CD4-positive, alpha-beta T cell treated with Interleukin-6 for 4 hours (primary cell): ENCODE measurements at regions not wholly inside any gene's neighbourhood (a gene's known extent, or its start where the extent isn't known, plus 50 kb on each side); places are given as distances from the start of the nearest gene placed in this dataset.
"Not testable (repeated sequence)": the region's sequence is repeated elsewhere in the genome, so short reads cannot be mapped to it uniquely, and the experiment has no call there.

Experiments
- DNase-seq: peaks from one replicate; pipeline ENCODE4 v3.0.0-alpha.2; 2020; ENCODE audit warnings: mixed read lengths

DNA sequence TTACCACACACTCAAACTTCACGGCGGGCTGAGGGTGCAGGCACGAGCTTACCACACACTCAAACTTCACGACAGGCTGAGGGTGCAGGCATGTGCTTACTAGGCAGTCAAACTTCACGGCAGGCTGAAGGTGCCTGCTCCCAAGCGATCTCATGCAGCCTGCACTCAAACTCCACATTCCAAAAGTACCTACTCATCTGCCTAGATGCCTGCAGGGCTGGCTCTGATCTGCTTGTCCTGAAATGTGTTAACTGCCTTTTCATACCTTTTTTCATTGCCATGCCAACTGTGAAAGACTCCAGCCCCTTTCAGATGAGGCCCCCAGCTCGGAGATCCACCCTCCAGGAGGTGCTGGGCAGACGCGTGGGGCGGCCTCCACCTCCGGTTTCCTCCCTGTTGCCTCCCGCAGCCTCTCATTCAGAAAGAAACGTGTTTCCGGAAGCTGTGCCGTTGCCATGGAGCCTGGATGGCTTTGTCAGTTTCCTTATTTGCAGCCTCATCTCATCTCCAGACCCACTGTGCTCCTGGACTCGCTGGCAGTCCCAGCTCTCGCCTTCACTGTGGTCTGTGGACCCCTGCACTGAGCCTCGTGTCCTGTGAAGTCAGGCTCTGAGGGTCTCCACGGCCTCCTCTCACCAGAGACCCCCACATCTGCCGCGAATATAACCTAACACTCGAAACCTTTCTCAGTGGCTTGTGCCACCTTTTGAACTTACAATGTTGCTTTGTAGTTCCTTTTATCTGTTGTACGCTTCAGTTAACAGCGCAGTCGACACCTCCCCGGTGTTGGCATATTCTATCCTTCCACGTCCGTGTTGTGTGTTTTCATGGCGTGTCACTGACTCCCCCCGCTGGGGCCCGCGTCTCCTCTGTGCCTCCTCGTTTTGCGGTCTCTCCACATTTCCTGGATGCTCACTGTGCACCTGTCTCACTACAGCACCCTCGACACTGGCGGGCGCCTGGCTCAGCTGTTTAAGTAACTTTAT lies 106.1 kb upstream of the ALKAL2 start:
- peak; percentile 75 for DNase-seq

GRCh38 chr2:392926-393280 lies 105.0 kb upstream of the ALKAL2 start:
- peak; percentile 8 for DNase-seq

DNA sequence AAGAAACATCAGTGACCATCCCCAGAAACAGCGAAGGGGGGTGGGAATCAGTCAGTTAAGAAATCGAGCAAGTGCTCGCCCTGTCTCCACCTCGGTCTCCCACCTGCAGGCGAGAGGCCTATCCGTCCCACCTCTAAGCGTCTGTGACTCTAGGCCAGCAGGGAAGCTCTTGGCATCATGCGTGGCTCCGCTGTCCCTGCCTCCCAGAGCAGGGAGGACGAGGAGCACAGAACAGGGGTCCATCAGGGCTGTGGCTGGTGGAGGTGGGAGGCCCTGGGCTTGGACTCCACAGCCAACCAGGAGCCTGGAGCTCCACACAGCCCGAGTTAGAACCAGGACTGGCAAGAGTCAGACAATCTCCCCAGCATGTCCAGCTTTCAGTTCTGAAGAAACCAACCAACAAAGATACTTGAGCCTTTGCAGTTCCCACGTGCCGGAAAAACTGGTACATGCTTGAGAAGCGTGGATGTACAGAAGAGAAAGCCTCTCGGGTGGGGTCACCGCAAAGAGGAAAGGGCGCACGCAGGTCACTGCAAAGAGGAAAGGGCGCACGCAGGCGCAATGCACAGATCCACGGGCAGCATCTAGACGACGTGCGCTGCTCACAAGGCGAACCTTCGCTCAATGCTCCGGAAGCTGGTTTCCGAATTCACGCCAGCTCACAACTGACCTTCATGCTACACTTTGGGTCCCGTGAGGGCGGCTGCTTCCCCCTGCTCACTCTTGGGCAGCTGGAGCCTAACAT lies 104.5 kb upstream of the ALKAL2 start:
- no peak for DNase-seq

- DNase-seq: no peak
These were observed 103.8 kb upstream of the ALKAL2 start for GRCh38 chr2:391696-392095.

DNA sequence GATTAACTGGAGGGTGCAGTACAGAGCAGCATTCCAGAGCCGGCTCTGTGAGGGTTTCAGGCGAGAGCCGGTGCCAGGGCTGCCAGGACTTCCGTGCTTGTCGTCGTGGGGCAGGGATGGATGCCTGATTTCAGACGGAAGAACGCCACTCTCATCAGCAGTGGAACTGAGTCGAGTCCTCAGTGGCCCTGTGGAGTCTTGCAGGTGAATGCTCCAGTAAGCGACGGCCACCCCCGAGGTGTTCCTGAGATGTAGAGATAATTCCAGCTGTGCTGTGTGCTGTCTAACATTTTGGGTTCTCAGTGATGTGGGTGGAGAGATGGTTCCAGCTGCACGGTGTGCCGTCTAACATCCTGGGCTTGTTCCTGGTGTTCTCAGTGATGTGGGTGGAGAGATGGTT lies 103.1 kb upstream of the ALKAL2 start:
- no peak for DNase-seq

DNA sequence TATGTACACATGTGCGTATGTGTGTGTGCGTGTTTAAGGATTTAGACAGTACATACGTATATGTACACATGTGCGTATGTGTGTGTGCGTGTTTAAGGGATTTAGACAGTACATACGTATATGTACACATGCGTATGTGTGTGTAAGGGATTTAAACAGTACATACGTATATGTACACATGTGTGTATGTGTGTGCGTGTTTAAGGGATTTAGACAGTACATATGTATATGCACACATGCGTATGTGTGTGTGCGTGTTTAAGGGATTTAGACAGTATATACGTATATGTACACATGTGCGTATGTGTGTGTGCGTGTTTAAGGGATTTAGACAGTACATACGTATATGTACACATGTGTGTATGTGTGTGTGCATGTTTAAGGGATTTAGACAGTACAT lies 102.1 kb upstream of the ALKAL2 start:
- not testable (repeated sequence) for DNase-seq

DNA sequence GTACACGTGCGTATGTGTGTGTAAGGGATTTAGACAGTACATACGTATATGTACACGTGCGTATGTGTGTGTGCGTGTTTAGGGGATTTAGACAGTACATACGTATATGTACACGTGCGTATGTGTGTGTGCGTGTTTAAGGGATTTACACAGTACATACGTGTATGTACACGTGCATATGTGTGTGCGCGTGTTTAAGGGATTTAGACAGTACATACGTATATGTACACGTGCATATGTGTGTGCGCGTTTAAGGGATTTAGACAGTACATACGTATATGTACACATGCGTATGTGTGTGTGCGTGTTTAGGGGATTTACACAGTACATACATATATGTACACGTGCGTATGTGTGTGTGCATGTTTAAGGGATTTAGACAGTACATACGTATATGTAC lies 100.9 kb upstream of the ALKAL2 start:
- DNase-seq: not testable (repeated sequence)

DNA sequence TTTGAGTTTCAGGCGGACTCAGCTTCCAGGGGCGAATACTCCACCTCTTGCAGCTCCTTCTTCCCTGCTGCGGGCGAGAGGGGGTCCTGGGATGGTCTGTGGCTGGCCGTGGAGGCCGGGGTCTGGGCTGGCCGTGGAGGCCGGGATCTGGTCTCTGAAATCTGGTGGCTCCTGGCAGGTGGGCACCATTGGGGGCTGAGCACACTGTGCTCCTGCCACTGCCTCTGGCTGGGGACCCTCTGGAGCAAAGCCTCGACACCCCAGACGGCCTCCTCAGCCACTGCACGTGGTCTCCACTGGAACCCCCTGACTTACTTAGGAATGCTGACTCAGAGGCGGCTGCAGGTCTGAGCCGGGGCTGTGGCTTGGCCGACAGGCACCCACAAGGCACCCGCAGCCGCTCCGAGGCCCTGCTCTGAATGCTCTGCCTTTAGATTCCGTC lies 100.1 kb upstream of the ALKAL2 start:
- DNase-seq: no peak

DNA sequence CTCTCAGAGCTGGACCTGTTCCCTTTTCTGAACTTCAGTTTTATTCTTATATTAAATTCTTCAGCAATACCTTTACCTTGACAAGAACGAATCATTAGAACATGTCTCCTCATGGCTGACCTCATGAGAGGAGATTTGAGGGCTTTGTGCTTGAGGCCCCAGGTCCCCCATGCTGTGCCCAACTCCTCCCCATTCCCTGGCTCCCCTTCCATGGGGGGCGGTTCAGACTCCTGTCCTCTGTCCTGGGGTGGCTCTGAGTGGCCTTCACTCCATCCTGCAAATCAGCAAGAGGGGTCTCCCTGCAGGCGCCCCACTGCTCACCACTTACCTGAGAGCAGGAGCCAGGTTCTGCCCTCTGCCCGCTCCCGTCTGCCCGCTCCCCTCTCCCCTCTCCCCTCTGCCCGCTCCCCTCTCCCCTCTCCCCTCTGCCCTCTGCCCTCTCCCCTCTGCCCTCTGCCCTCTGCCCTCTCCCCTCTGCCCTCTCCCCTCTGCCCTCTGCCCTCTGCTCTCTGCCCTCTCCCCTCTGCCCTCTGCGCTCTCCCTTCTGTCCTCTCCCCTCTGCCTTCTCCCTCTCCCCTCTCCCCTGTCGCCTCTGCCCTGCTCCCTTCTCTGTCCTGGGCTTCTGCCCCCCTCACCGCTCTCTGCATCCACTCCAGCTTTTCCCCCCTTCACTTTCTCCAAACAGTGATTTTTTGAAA lies 98.7 kb upstream of the ALKAL2 start:
- no peak for DNase-seq

- DNase-seq: no peak
These were observed 97.9 kb upstream of the ALKAL2 start for GRCh38 chr2:385785-386184.

GRCh38 chr2:385061-385460 lies 97.2 kb upstream of the ALKAL2 start:
- no peak for DNase-seq

DNA sequence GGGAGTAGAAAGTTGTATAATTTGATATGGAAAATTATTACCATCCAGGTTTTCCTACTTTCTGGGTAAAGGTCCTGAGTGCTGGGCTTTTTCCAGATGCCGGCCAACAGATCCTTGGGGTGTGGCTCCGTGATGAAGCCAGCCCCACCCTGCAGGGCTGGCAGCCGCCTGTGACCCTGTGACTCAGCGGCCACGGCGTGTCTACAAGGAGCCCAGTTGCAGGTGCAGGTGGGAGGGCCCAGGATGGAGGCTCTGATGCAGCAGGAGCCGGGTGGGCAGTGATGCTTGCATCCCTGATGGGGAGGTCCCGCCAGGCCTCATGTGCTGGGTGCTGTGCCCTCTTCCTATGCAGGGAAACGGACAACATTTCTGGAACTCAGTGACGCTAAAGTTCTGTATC lies 96.0 kb upstream of the ALKAL2 start:
- DNase-seq: no peak

GRCh38 chr2:383178-383577 lies 95.3 kb upstream of the ALKAL2 start:
- DNase-seq: no peak

GRCh38 chr2:382728-383022 lies 94.8 kb upstream of the ALKAL2 start:
- no peak for DNase-seq

- DNase-seq: no peak
These were observed 94.2 kb upstream of the ALKAL2 start for GRCh38 chr2:381941-382727.

GRCh38 chr2:381181-381580 lies 93.3 kb upstream of the ALKAL2 start:
- DNase-seq: no peak

DNA sequence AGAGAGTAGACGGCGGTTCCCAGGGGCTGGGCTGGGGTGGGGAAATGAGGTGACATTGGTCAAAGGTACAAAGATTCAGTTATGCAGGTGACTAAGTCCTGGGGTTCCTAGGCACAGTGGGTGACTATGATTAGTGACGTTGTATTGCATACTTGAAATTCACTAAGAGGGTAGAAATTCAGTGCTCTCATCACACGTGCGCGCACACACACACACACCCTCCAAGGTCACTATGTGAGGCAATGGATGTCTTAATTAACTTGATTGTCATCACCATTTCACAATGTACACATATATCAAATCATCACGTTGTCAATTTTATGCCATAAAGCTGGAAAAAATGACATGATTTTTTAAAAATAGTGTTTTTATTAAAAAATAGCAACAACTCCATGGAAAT lies 92.9 kb upstream of the ALKAL2 start:
- DNase-seq: no peak

- DNase-seq: no peak
These were observed 92.3 kb upstream of the ALKAL2 start for GRCh38 chr2:380221-380620.

GRCh38 chr2:379778-380177 lies 91.9 kb upstream of the ALKAL2 start:
- DNase-seq: no peak

- DNase-seq: no peak
These were observed 90.5 kb upstream of the ALKAL2 start for GRCh38 chr2:378364-378763.

DNA sequence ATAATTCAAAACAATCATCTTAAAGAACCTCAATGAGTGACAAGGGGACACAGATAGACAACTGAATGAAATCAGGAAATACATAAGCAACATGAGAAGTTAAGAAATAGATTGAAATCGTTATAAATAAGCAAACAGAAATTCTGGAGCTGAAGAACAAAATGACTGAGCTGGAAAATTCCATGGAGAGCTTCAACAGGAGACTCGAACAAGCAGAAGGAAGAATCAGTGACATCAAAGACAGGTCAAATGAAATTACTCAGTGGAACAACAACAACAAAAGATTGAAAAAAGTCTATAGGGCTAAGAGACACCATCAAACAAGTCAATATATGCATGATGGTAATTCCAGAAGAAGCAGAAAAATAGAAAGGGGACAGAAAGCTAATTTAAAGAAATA lies 89.5 kb upstream of the ALKAL2 start:
- DNase-seq: no peak

DNA sequence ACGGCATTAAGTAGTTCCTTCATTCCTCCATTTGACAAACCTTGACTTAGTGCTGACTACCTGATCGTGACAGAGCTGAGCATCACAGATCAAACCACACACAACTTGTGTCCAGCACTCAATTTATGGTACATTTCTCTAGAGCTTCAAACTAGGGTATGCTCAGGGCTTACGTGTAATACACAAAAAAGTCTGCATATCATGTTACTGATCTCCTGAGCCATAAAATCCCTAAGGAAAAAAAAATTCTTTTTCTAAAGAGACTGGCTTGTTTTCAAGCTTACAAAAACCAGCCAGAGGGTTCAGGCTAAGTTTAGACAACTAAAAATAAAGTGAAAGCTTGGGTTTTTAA lies 88.0 kb upstream of the ALKAL2 start:
- no peak for DNase-seq
